ENCODE measurements at regions not wholly inside any gene's neighbourhood (a gene's known extent, or its start where the extent isn't known, plus 50 kb on each side); places are given as distances from the start of the nearest gene placed in this dataset.
"Not testable (repeated sequence)": the region's sequence is repeated elsewhere in the genome, so short reads cannot be mapped to it uniquely, and the experiment has no call there.

DNA sequence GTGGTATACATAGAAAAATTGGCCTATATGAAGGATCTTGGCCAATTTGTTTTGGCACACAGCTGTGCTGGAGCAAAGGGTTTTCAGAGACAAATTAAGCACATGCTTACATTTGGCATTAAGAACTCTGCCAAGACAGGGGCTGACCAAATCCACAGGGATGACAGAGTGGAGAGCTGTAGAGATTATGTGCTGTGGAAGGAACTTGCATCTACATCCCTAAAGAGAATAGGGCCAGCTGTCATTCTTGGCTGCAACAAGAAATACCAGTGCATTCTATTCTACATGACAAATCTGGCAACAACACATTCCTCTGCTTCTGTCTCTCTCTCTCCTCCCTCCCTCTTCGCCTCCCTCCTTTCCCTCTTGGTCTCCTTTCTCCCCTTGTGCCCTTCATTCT, 75.6 kb downstream of the POM121L12 start:
- DNase-seq (ENCODE audit: low read depth, low spot score): peak; percentile 18
- H3K27me3 ChIP-seq (ENCODE audit: insufficient read depth, insufficient read length): no peaks in the 10 kb centered on the region
- H3K9ac ChIP-seq (ENCODE audit: insufficient read length, low read depth): no peak overlapping the region
- no peak overlapping the region for H3K4me3 ChIP-seq (ENCODE audit: insufficient read length, low read depth)
- no peaks in the 10 kb centered on the region for H3K36me3 ChIP-seq (ENCODE audit: insufficient read depth, insufficient read length, low read length)
- no peaks in the 10 kb centered on the region for H3K4me1 ChIP-seq (ENCODE audit: insufficient read depth, insufficient read length)
- TF ChIP-seq YY1 (IDR thresholded peaks at IDR 0.05; ENCODE audit: insufficient read depth, insufficient read length): no peak
- no peak for TF ChIP-seq SUZ12 (IDR thresholded peaks at IDR 0.05; ENCODE audit: extremely low read depth, insufficient read depth, insufficient read length)
- no peak for TF ChIP-seq ZNF274 (IDR thresholded peaks at IDR 0.05; ENCODE audit: low read depth, low read length)
- no peaks in the 10 kb centered on the region for H3K9me3 ChIP-seq (ENCODE audit: insufficient read depth, low read length)

DNA sequence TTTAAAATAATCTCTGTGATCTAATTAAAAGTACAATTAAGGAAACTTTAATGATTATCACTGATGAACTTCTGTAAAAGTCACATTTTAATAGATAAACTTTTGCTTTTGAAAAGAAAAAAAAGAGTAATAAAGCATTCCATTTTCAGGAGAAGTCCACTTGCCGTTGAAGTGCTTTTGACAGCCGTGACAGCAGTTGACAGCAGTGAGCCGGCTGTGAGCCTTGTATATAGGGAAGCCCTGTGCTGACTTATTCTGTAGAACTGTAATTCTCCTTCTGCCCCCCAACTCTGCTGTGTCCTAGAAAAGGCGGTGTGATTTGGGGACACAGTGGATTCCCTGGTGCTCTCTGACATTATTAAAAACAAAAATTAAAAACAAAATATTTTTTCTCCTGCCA, 78.0 kb downstream of the POM121L12 start:
- no peaks in the 10 kb centered on the region for H3K36me3 ChIP-seq (ENCODE audit: insufficient read depth, insufficient read length, low read length)
- H3K9me3 ChIP-seq (ENCODE audit: insufficient read depth, low read length): no peaks in the 10 kb centered on the region
- no peak overlapping the region for H3K9ac ChIP-seq (ENCODE audit: insufficient read length, low read depth)
- TF ChIP-seq YY1 (IDR thresholded peaks at IDR 0.05; ENCODE audit: insufficient read depth, insufficient read length) (no peak), ZNF274 (IDR thresholded peaks at IDR 0.05; ENCODE audit: low read depth, low read length) (no peak), SUZ12 (IDR thresholded peaks at IDR 0.05; ENCODE audit: extremely low read depth, insufficient read depth, insufficient read length) (no peak)
- DNase-seq (ENCODE audit: low read depth, low spot score): no peak
- no peaks in the 10 kb centered on the region for H3K27me3 ChIP-seq (ENCODE audit: insufficient read depth, insufficient read length)
- H3K4me1 ChIP-seq (ENCODE audit: insufficient read depth, insufficient read length): no peaks in the 10 kb centered on the region
- H3K4me3 ChIP-seq (ENCODE audit: insufficient read length, low read depth): no peak overlapping the region

DNA sequence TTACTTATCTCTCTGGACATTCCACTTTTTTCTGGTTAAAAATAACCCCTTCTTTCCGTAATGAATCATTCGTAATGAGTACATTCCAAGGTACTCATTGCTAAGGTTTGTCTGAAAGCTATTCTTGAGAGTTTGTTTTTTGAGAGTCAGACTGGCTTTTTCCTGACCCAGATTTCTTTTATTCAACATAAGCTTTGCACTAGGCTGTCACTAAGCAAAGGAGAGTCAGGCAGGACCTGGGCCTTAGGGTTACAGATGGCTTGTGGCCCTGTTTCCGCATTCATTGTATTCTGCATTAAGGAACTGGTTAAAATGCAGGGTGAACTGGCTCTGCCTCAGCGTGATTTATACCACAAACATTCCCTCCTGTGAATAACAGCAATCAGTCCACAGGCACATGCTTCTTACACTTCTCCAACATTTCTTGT, 84.1 kb downstream of the POM121L12 start:
- H3K4me1 ChIP-seq (ENCODE audit: insufficient read depth, insufficient read length): no peaks in the 10 kb centered on the region
- H3K36me3 ChIP-seq (ENCODE audit: insufficient read depth, insufficient read length, low read length): no peaks in the 10 kb centered on the region
- TF ChIP-seq SUZ12 (IDR thresholded peaks at IDR 0.05; ENCODE audit: extremely low read depth, insufficient read depth, insufficient read length) (no peak), ZNF274 (IDR thresholded peaks at IDR 0.05; ENCODE audit: low read depth, low read length) (no peak), YY1 (IDR thresholded peaks at IDR 0.05; ENCODE audit: insufficient read depth, insufficient read length) (no peak)
- no peaks in the 10 kb centered on the region for H3K27me3 ChIP-seq (ENCODE audit: insufficient read depth, insufficient read length)
- H3K9me3 ChIP-seq (ENCODE audit: insufficient read depth, low read length): no peaks in the 10 kb centered on the region
- no peak overlapping the region for H3K4me3 ChIP-seq (ENCODE audit: insufficient read length, low read depth)
- DNase-seq (ENCODE audit: low read depth, low spot score): no peak
- no peak overlapping the region for H3K9ac ChIP-seq (ENCODE audit: insufficient read length, low read depth)

DNA sequence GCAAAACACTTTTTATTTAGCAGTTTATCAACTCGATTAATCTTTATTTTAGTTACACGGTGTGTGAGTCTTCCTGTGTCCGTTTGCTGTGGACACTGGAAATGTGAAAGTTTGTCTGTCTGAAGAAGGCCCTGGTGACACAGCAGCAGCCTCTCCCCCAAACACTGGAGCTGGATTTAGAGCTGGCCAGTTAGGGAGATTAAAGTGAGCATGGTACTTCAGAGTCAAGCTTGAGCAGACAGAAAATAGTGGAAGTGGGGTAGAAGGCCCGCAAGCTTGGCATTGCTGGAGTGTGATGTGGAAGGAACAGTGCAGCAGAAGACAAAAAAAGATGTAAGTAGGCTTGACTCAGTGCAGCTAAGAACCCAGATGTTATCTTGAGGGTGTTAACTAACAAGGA, 85.9 kb downstream of the POM121L12 start:
- Histone ChIP-seq H3K36me3 (ENCODE audit: insufficient read depth, insufficient read length, low read length) (no peaks in the 10 kb centered on the region), H3K27me3 (ENCODE audit: insufficient read depth, insufficient read length) (no peaks in the 10 kb centered on the region), H3K9ac (ENCODE audit: insufficient read length, low read depth) (no peak overlapping the region), H3K4me1 (ENCODE audit: insufficient read depth, insufficient read length) (no peaks in the 10 kb centered on the region), H3K4me3 (ENCODE audit: insufficient read length, low read depth) (no peak overlapping the region), H3K9me3 (ENCODE audit: insufficient read depth, low read length) (no peaks in the 10 kb centered on the region)
- DNase-seq (ENCODE audit: low read depth, low spot score): no peak
- TF ChIP-seq YY1 (IDR thresholded peaks at IDR 0.05; ENCODE audit: insufficient read depth, insufficient read length) (no peak), SUZ12 (IDR thresholded peaks at IDR 0.05; ENCODE audit: extremely low read depth, insufficient read depth, insufficient read length) (no peak), ZNF274 (IDR thresholded peaks at IDR 0.05; ENCODE audit: low read depth, low read length) (no peak)

DNA sequence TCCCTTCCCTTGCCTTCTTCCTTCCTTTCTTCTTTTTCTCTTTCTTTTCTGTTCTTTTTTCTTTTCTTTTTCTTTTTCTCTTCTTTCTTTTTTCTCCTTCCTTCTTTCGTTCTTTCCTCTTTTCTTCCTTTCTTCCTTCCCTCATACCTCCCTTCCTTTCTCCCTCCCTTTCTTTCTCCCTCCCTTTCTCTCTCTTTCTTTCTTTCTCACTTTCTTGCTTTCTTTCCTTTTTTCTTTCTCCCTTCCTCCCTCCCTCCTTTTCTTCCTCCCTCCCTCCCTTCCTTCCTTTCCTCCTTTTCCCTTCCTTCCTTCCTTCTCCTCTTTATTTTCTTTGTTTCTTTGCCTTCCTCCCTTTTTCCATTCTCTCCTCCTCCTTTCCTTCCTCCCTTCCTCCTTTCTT, 96.3 kb downstream of the POM121L12 start:
- no peak for DNase-seq (ENCODE audit: low read depth, low spot score)
- H3K4me1 ChIP-seq (ENCODE audit: insufficient read depth, insufficient read length): no peaks in the 10 kb centered on the region
- TF ChIP-seq SUZ12 (IDR thresholded peaks at IDR 0.05; ENCODE audit: extremely low read depth, insufficient read depth, insufficient read length) (no peak), ZNF274 (IDR thresholded peaks at IDR 0.05; ENCODE audit: low read depth, low read length) (no peak), YY1 (IDR thresholded peaks at IDR 0.05; ENCODE audit: insufficient read depth, insufficient read length) (no peak)
- H3K36me3 ChIP-seq (ENCODE audit: insufficient read depth, insufficient read length, low read length): no peaks in the 10 kb centered on the region
- no peaks in the 10 kb centered on the region for H3K27me3 ChIP-seq (ENCODE audit: insufficient read depth, insufficient read length)
- H3K9ac ChIP-seq (ENCODE audit: insufficient read length, low read depth): no peak overlapping the region
- H3K4me3 ChIP-seq (ENCODE audit: insufficient read length, low read depth): no peak overlapping the region
- H3K9me3 ChIP-seq (ENCODE audit: insufficient read depth, low read length): no peaks in the 10 kb centered on the region

DNA sequence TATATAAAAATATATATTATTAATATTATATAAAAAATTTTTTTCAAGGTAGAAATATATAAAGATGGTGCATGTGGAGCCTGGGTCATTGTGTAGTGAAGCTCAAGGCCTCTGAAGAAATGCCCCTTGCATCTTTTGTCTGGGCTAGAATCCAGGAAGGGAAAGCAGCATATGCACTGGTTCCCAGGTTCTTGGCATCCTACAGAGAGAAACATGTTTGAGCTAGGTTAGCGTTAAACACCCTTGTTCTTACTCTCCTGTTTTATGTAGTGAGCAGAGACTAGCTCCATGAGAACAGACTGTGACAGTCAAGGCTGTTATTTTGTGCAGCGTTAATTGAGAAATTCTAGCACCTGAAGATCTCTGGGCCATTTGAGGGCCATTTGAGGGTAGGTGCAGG, 116.1 kb downstream of the POM121L12 start:
- Histone ChIP-seq H3K27me3 (ENCODE audit: insufficient read depth, insufficient read length) (no peaks in the 10 kb centered on the region), H3K9ac (ENCODE audit: insufficient read length, low read depth) (no peak overlapping the region), H3K36me3 (ENCODE audit: insufficient read depth, insufficient read length, low read length) (no peaks in the 10 kb centered on the region), H3K4me1 (ENCODE audit: insufficient read depth, insufficient read length) (no peaks in the 10 kb centered on the region), H3K9me3 (ENCODE audit: insufficient read depth, low read length) (no peaks in the 10 kb centered on the region), H3K4me3 (ENCODE audit: insufficient read length, low read depth) (no peak overlapping the region)
- TF ChIP-seq SUZ12 (IDR thresholded peaks at IDR 0.05; ENCODE audit: extremely low read depth, insufficient read depth, insufficient read length) (no peak), YY1 (IDR thresholded peaks at IDR 0.05; ENCODE audit: insufficient read depth, insufficient read length) (no peak), ZNF274 (IDR thresholded peaks at IDR 0.05; ENCODE audit: low read depth, low read length) (no peak)
- DNase-seq (ENCODE audit: low read depth, low spot score): no peak

DNA sequence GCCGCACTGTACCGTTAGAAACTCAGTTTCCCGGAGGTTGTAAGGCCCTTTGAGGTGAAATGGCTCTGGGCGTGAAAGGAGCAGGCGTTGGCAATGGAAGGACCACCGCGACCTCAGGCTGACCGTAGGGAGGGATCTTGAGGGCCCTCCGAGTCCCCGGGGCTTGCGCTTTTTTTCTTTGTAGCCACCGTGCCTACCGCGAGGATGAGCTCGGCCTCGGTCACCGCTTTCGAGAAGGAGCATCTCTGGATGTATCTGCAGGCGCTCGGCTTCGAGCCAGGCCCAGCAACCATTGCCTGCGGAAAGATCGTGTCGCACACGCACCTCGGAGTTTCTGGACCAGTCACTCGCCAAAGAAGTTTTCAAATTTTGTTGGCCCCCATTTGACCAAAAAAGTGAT, 151.8 kb downstream of the POM121L12 start:
- not testable (repeated sequence) for H3K36me3 ChIP-seq (ENCODE audit: insufficient read depth, insufficient read length, low read length); H3K9ac ChIP-seq (ENCODE audit: insufficient read length, low read depth); H3K4me3 ChIP-seq (ENCODE audit: insufficient read length, low read depth); H3K27me3 ChIP-seq (ENCODE audit: insufficient read depth, insufficient read length); H3K4me1 ChIP-seq (ENCODE audit: insufficient read depth, insufficient read length); H3K9me3 ChIP-seq (ENCODE audit: insufficient read depth, low read length); DNase-seq (ENCODE audit: low read depth, low spot score)

DNA sequence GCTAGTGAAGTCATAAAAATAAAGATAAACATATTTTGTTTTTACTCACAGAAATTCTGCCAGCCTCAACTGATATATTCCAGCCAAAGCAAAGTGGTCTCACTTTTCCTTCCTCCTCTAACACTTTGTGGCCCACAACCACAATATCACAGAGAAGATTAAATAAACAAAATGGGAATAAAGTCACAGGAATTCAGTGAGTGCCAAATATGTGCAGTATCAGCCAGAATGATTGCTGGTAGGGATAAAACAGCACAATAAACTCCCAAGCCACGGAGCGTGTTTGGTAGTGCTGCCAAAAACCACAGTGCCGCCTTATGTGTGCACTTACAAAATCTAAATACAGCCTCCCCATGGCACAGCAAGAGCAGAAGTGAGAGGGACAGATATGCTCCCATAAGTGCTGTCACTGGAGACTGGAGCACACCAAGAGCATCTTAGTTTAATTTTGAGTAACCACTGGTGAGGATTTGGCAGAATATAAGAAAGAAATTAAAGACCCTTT, 155.8 kb downstream of the POM121L12 start:
- Histone ChIP-seq H3K4me3 (ENCODE audit: insufficient read length, low read depth) (no peak overlapping the region), H3K9me3 (ENCODE audit: insufficient read depth, low read length) (no peaks in the 10 kb centered on the region), H3K36me3 (ENCODE audit: insufficient read depth, insufficient read length, low read length) (no peaks in the 10 kb centered on the region), H3K9ac (ENCODE audit: insufficient read length, low read depth) (no peak overlapping the region), H3K4me1 (ENCODE audit: insufficient read depth, insufficient read length) (no peaks in the 10 kb centered on the region), H3K27me3 (ENCODE audit: insufficient read depth, insufficient read length) (no peaks in the 10 kb centered on the region)
- DNase-seq (ENCODE audit: low read depth, low spot score): no peak
- TF ChIP-seq ZNF274 (IDR thresholded peaks at IDR 0.05; ENCODE audit: low read depth, low read length) (no peak), SUZ12 (IDR thresholded peaks at IDR 0.05; ENCODE audit: extremely low read depth, insufficient read depth, insufficient read length) (no peak), YY1 (IDR thresholded peaks at IDR 0.05; ENCODE audit: insufficient read depth, insufficient read length) (no peak)
